ENCODE measurements at regions not wholly inside any gene's neighbourhood (a gene's known extent, or its start where the extent isn't known, plus 50 kb on each side); places are given as distances from the start of the nearest gene placed in this dataset.
"Not testable (repeated sequence)": the region's sequence is repeated elsewhere in the genome, so short reads cannot be mapped to it uniquely, and the experiment has no call there.

GRCh38 chr13:83450591-83450990, 431.7 kb downstream of the SLITRK1 start:
- no peak overlapping the region for H3K27ac Mint-ChIP-seq
- H3K36me3 Mint-ChIP-seq (ENCODE audit: low read depth): no peaks in the 10 kb centered on the region
- ATAC-seq (replicated peaks): no peak
- H3K4me3 Mint-ChIP-seq: no peak overlapping the region
- no peaks in the 10 kb centered on the region for H3K9me3 Mint-ChIP-seq
- no peaks in the 10 kb centered on the region for H3K4me1 Mint-ChIP-seq
- H3K27me3 Mint-ChIP-seq: no peaks in the 10 kb centered on the region

- no peaks in the 10 kb centered on the region for H3K4me1 Mint-ChIP-seq
- no peaks in the 10 kb centered on the region for H3K36me3 Mint-ChIP-seq (ENCODE audit: low read depth)
- H3K4me3 Mint-ChIP-seq: no peak overlapping the region
- H3K27ac Mint-ChIP-seq: no peak overlapping the region
- H3K27me3 Mint-ChIP-seq: no peaks in the 10 kb centered on the region
- no peaks in the 10 kb centered on the region for H3K9me3 Mint-ChIP-seq
- ATAC-seq (replicated peaks): no peak
These were observed 432.4 kb downstream of the SLITRK1 start for GRCh38 chr13:83449668-83450395.

- ATAC-seq (replicated peaks): no peak
- Mint-ChIP-seq H3K27me3 (no peaks in the 10 kb centered on the region), H3K36me3 (ENCODE audit: low read depth) (no peaks in the 10 kb centered on the region), H3K27ac (no peak overlapping the region), H3K4me1 (no peaks in the 10 kb centered on the region), H3K9me3 (peaks cover 8% of the 10 kb centered on the region), H3K4me3 (no peak overlapping the region)
These were observed 441.8 kb downstream of the SLITRK1 start for GRCh38 chr13:83440465-83440864.

- not testable (repeated sequence) for H3K27me3 Mint-ChIP-seq; H3K36me3 Mint-ChIP-seq (ENCODE audit: low read depth); H3K9me3 Mint-ChIP-seq; H3K4me3 Mint-ChIP-seq; ATAC-seq (replicated peaks); H3K4me1 Mint-ChIP-seq; H3K27ac Mint-ChIP-seq
These were observed 442.8 kb downstream of the SLITRK1 start for GRCh38 chr13:83439464-83439863.

- no peaks in the 10 kb centered on the region for H3K27me3 Mint-ChIP-seq
- H3K36me3 Mint-ChIP-seq (ENCODE audit: low read depth): no peaks in the 10 kb centered on the region
- no peak overlapping the region for H3K27ac Mint-ChIP-seq
- no peaks in the 10 kb centered on the region for H3K4me1 Mint-ChIP-seq
- no peak for ATAC-seq (replicated peaks)
- peaks cover 4% of the 10 kb centered on the region for H3K9me3 Mint-ChIP-seq
- H3K4me3 Mint-ChIP-seq: no peak overlapping the region
These were observed 458.4 kb downstream of the SLITRK1 start for GRCh38 chr13:83423861-83424260.

GRCh38 chr13:83423381-83423780, 458.9 kb downstream of the SLITRK1 start:
- no peaks in the 10 kb centered on the region for H3K27me3 Mint-ChIP-seq
- H3K4me3 Mint-ChIP-seq: no peak overlapping the region
- no peak overlapping the region for H3K27ac Mint-ChIP-seq
- H3K36me3 Mint-ChIP-seq (ENCODE audit: low read depth): no peaks in the 10 kb centered on the region
- H3K9me3 Mint-ChIP-seq: peaks cover 4% of the 10 kb centered on the region
- ATAC-seq (replicated peaks): no peak
- H3K4me1 Mint-ChIP-seq: no peaks in the 10 kb centered on the region

GRCh38 chr13:83414393-83414792, 467.9 kb downstream of the SLITRK1 start:
- no peaks in the 10 kb centered on the region for H3K4me1 Mint-ChIP-seq
- H3K4me3 Mint-ChIP-seq: no peak overlapping the region
- H3K36me3 Mint-ChIP-seq (ENCODE audit: low read depth): no peaks in the 10 kb centered on the region
- peaks cover 8% of the 10 kb centered on the region for H3K9me3 Mint-ChIP-seq
- no peak for ATAC-seq (replicated peaks)
- no peak overlapping the region for H3K27ac Mint-ChIP-seq
- no peaks in the 10 kb centered on the region for H3K27me3 Mint-ChIP-seq

GRCh38 chr13:83386609-83387008, 495.7 kb downstream of the SLITRK1 start:
- H3K27ac Mint-ChIP-seq: no peak overlapping the region
- no peak for ATAC-seq (replicated peaks)
- H3K36me3 Mint-ChIP-seq (ENCODE audit: low read depth): no peaks in the 10 kb centered on the region
- H3K9me3 Mint-ChIP-seq: no peaks in the 10 kb centered on the region
- no peak overlapping the region for H3K4me3 Mint-ChIP-seq
- no peaks in the 10 kb centered on the region for H3K27me3 Mint-ChIP-seq
- no peaks in the 10 kb centered on the region for H3K4me1 Mint-ChIP-seq

GRCh38 chr13:83378908-83379307, 503.4 kb downstream of the SLITRK1 start:
- no peak for ATAC-seq (replicated peaks)
- peaks cover 3% of the 10 kb centered on the region for H3K9me3 Mint-ChIP-seq

GRCh38 chr13:83377491-83377890, 504.8 kb downstream of the SLITRK1 start:
- no peaks in the 10 kb centered on the region for H3K4me1 Mint-ChIP-seq
- H3K9me3 Mint-ChIP-seq: peaks cover 11% of the 10 kb centered on the region
- H3K36me3 Mint-ChIP-seq (ENCODE audit: low read depth): no peaks in the 10 kb centered on the region

More at GRCh38 chr13:83378908-83379307, 503.4 kb downstream of the SLITRK1 start:
- Mint-ChIP-seq H3K4me3 (no peak overlapping the region), H3K27me3 (no peaks in the 10 kb centered on the region), H3K36me3 (ENCODE audit: low read depth) (no peaks in the 10 kb centered on the region), H3K27ac (no peak overlapping the region), H3K4me1 (no peaks in the 10 kb centered on the region)

GRCh38 chr13:83372786-83373185, 509.5 kb downstream of the SLITRK1 start:
- Mint-ChIP-seq H3K4me3 (no peak overlapping the region), H3K27ac (no peak overlapping the region), H3K27me3 (no peaks in the 10 kb centered on the region), H3K36me3 (ENCODE audit: low read depth) (no peaks in the 10 kb centered on the region), H3K9me3 (peaks cover 13% of the 10 kb centered on the region), H3K4me1 (no peaks in the 10 kb centered on the region)
- ATAC-seq (replicated peaks): no peak

More at GRCh38 chr13:83377491-83377890, 504.8 kb downstream of the SLITRK1 start:
- no peak overlapping the region for H3K27ac Mint-ChIP-seq
- no peaks in the 10 kb centered on the region for H3K27me3 Mint-ChIP-seq
- no peak overlapping the region for H3K4me3 Mint-ChIP-seq
- no peak for ATAC-seq (replicated peaks)

- Mint-ChIP-seq H3K36me3 (ENCODE audit: low read depth) (no peaks in the 10 kb centered on the region), H3K9me3 (peaks cover 4% of the 10 kb centered on the region), H3K4me3 (no peak overlapping the region), H3K4me1 (no peaks in the 10 kb centered on the region), H3K27ac (no peak overlapping the region), H3K27me3 (no peaks in the 10 kb centered on the region)
- ATAC-seq (replicated peaks): no peak
These were observed 516.6 kb downstream of the SLITRK1 start for GRCh38 chr13:83365723-83366122.

GRCh38 chr13:83355041-83355440, 527.2 kb downstream of the SLITRK1 start:
- ATAC-seq (replicated peaks): no peak
- H3K36me3 Mint-ChIP-seq (ENCODE audit: low read depth): no peaks in the 10 kb centered on the region
- H3K27me3 Mint-ChIP-seq: no peaks in the 10 kb centered on the region
- no peaks in the 10 kb centered on the region for H3K4me1 Mint-ChIP-seq
- H3K27ac Mint-ChIP-seq: no peak overlapping the region
- no peak overlapping the region for H3K4me3 Mint-ChIP-seq
- no peaks in the 10 kb centered on the region for H3K9me3 Mint-ChIP-seq

GRCh38 chr13:83352391-83352790, 529.9 kb downstream of the SLITRK1 start:
- no peaks in the 10 kb centered on the region for H3K27me3 Mint-ChIP-seq
- no peaks in the 10 kb centered on the region for H3K4me1 Mint-ChIP-seq
- H3K27ac Mint-ChIP-seq: no peak overlapping the region
- H3K4me3 Mint-ChIP-seq: no peak overlapping the region
- no peak for ATAC-seq (replicated peaks)
- no peaks in the 10 kb centered on the region for H3K36me3 Mint-ChIP-seq (ENCODE audit: low read depth)
- H3K9me3 Mint-ChIP-seq: no peaks in the 10 kb centered on the region

- no peaks in the 10 kb centered on the region for H3K27me3 Mint-ChIP-seq
- ATAC-seq (replicated peaks): no peak
- no peak overlapping the region for H3K27ac Mint-ChIP-seq
These were observed 531.7 kb downstream of the SLITRK1 start for GRCh38 chr13:83350569-83350968.

GRCh38 chr13:83344518-83344917, 537.8 kb downstream of the SLITRK1 start:
- no peak overlapping the region for H3K4me3 Mint-ChIP-seq
- no peak for ATAC-seq (replicated peaks)
- no peak overlapping the region for H3K27ac Mint-ChIP-seq
- no peaks in the 10 kb centered on the region for H3K36me3 Mint-ChIP-seq (ENCODE audit: low read depth)
- H3K4me1 Mint-ChIP-seq: no peaks in the 10 kb centered on the region
- H3K27me3 Mint-ChIP-seq: no peaks in the 10 kb centered on the region
- H3K9me3 Mint-ChIP-seq: peaks cover 9% of the 10 kb centered on the region

More at GRCh38 chr13:83350569-83350968, 531.7 kb downstream of the SLITRK1 start:
- Mint-ChIP-seq H3K36me3 (ENCODE audit: low read depth) (no peaks in the 10 kb centered on the region), H3K9me3 (no peaks in the 10 kb centered on the region), H3K4me1 (no peaks in the 10 kb centered on the region), H3K4me3 (no peak overlapping the region)

All from activated T-helper 17 cell treated with anti-CD3 and anti-CD28 coated beads, Interleukin-2, amount 50 U/mL, for 72 hours (primary cell).